NCI-H748 (cell line): ENCODE measurements at regions not wholly inside any gene's neighbourhood (a gene's known extent, or its start where the extent isn't known, plus 50 kb on each side); places are given as distances from the start of the nearest gene placed in this dataset.
"Not testable (repeated sequence)": the region's sequence is repeated elsewhere in the genome, so short reads cannot be mapped to it uniquely, and the experiment has no call there.

ENCODE experiments used
- DNase-seq: peaks from one replicate; lab custom pipeline; 2025; ENCODE audit not compliant: unreplicated experiment; lab: John Stamatoyannopoulos, UW

- DNase-seq, result no peak
Observed at GRCh38 chr2:56768973-56769372, 585.2 kb downstream of the CCDC85A start.

GRCh38 chr2:56770490-56770889, 586.7 kb downstream of the CCDC85A start:
- DNase-seq, result no peak

- DNase-seq, result no peak
Observed at GRCh38 chr2:56784046-56784445, 600.3 kb downstream of the CCDC85A start.

- no peak for DNase-seq
Observed at GRCh38 chr2:56801214-56801613, 617.4 kb downstream of the CCDC85A start.

GRCh38 chr2:56801770-56802169, 618.0 kb downstream of the CCDC85A start:
- no peak for DNase-seq

- no peak for DNase-seq
Observed at GRCh38 chr2:56803596-56803995, 619.8 kb downstream of the CCDC85A start.

- no peak for DNase-seq
Observed at GRCh38 chr2:56806924-56807323, 623.1 kb downstream of the CCDC85A start.

GRCh38 chr2:56807861-56808260, 624.1 kb downstream of the CCDC85A start:
- DNase-seq, result no peak

- no peak for DNase-seq
Observed at GRCh38 chr2:56811401-56811800, 627.6 kb downstream of the CCDC85A start.

GRCh38 chr2:56812432-56812831, 628.6 kb downstream of the CCDC85A start:
- DNase-seq, result no peak

- no peak for DNase-seq
Observed at GRCh38 chr2:56813490-56813889, 629.7 kb downstream of the CCDC85A start.

GRCh38 chr2:56816666-56817065, 632.9 kb downstream of the CCDC85A start:
- DNase-seq, result no peak

- DNase-seq, result no peak
Observed at GRCh38 chr2:56831780-56832179, 648.0 kb downstream of the CCDC85A start.

- no peak for DNase-seq
Observed at GRCh38 chr2:56834686-56835085, 650.9 kb downstream of the CCDC85A start.

GRCh38 chr2:56840009-56840408, 656.2 kb downstream of the CCDC85A start:
- not testable (repeated sequence) for DNase-seq

- DNase-seq, result no peak
Observed at GRCh38 chr2:56860991-56861390, 677.2 kb downstream of the CCDC85A start.

GRCh38 chr2:56871644-56872043, 687.9 kb downstream of the CCDC85A start:
- DNase-seq, result no peak

GRCh38 chr2:56874717-56875116, 690.9 kb downstream of the CCDC85A start:
- no peak for DNase-seq

- no peak for DNase-seq
Observed at GRCh38 chr2:56889738-56890137, 705.9 kb downstream of the CCDC85A start.

GRCh38 chr2:56892382-56892781, 708.6 kb downstream of the CCDC85A start:
- no peak for DNase-seq

GRCh38 chr2:56898986-56899385, 715.2 kb downstream of the CCDC85A start:
- DNase-seq, result no peak

- DNase-seq, result no peak
Observed at GRCh38 chr2:56912490-56912889, 728.7 kb downstream of the CCDC85A start.

GRCh38 chr2:56918790-56919189, 735.0 kb downstream of the CCDC85A start:
- DNase-seq, result no peak

GRCh38 chr2:56933976-56934375, 750.2 kb downstream of the CCDC85A start:
- no peak for DNase-seq
